HEK293 (cell line): ENCODE measurements at regions not wholly inside any gene's neighbourhood (a gene's known extent, or its start where the extent isn't known, plus 50 kb on each side); places are given as distances from the start of the nearest gene placed in this dataset.

Experiments used
- CTCF ChIA-PET: fragments of 350-600 bp; formaldehyde crosslinking; extraction: SDS; loops from one replicate; lab custom pipeline; 2021; ENCODE audit warnings: antibody characterized with exemption; lab: Yijun Ruan, JAX
- POLR2A ChIA-PET: fragments of 300-600 bp; formaldehyde crosslinking; extraction: SDS; loops from one replicate; lab custom pipeline; 2020; ENCODE audit warnings: antibody characterized with exemption, inconsistent platforms; lab: Yijun Ruan, JAX
- H3K27ac ChIP-seq: fragments of 200-500 bp; sonication (Bioruptor generic); 2 replicates; pipeline ENCODE4 v1.5.1; 2014; ENCODE audit warnings: low read depth, low read length, control low read depth, inconsistent platforms; ENCODE audit errors: extremely low read depth
- H3K36me3 ChIP-seq, 2 experiments: fragments of 200-500 bp in 1 of 2; sonication (Bioruptor generic) in 1 of 2; 1 replicate in 1 of 2; 2 replicates in 1 of 2; pipeline ENCODE4 v1.5.1; 2014 to 2017; ENCODE audit warnings: inconsistent platforms in 2 of 2, low read length in 2 of 2; ENCODE audit not compliant: control insufficient read depth in 2 of 2, insufficient read depth in 1 of 2
- H3K4me1 ChIP-seq: fragments of 200-500 bp; sonication (Bioruptor generic); 2 replicates; pipeline ENCODE4 v1.5.1; 2014; ENCODE audit warnings: mild to moderate bottlenecking, low read length, inconsistent platforms; ENCODE audit not compliant: control insufficient read depth, insufficient read depth
- H3K4me3 ChIP-seq: 2 replicates; pipeline ENCODE4 v1.5.1; 2011; ENCODE audit warnings: low read depth, mild to moderate bottlenecking, control low read depth, low read length, moderate library complexity
- H3K9me3 ChIP-seq: fragments of 200-500 bp; sonication (Bioruptor generic); 2 replicates; pipeline ENCODE4 v1.5.1; 2014; ENCODE audit warnings: low read depth, low read length, inconsistent platforms; ENCODE audit not compliant: control insufficient read depth, insufficient read depth
- BCL6B ChIP-seq: fragments of 450-650 bp; formaldehyde crosslinking; IDR thresholded peaks from 2 replicates; pipeline ENCODE4 v1.5.1; 2017; ENCODE audit warnings: missing biosample characterization, missing genetic modification characterization
- EGR2 ChIP-seq: fragments of 450-650 bp; formaldehyde crosslinking; IDR thresholded peaks from 2 replicates; pipeline ENCODE4 v1.5.1; 2016; ENCODE audit warnings: low read depth, missing biosample characterization, missing genetic modification characterization
- GFI1B ChIP-seq: fragments of 450-650 bp; formaldehyde crosslinking; IDR thresholded peaks from 2 replicates; pipeline ENCODE4 v1.5.1; 2016; ENCODE audit warnings: missing biosample characterization, missing genetic modification characterization
- HOXC10 ChIP-seq: sonication (generic); formaldehyde crosslinking; IDR thresholded peaks from 2 replicates; pipeline ENCODE4 v1.8.1; 2023; ENCODE audit warnings: mild to moderate bottlenecking, missing genetic modification reagents
- IKZF3 ChIP-seq: fragments of 450-650 bp; IDR thresholded peaks from 2 replicates; pipeline ENCODE4 v1.5.0; 2018; ENCODE audit warnings: missing biosample characterization, mild to moderate bottlenecking, missing genetic modification characterization, moderate library complexity
- MEIS1 ChIP-seq: sonication (generic); formaldehyde crosslinking; IDR thresholded peaks from 2 replicates; pipeline ENCODE4 v1.8.1; 2022; ENCODE audit warnings: missing genetic modification reagents, mild to moderate bottlenecking, borderline replicate concordance
- MZF1 ChIP-seq: fragments of 450-650 bp; formaldehyde crosslinking; IDR thresholded peaks from 2 replicates; pipeline ENCODE4 v1.5.1; 2017; ENCODE audit warnings: missing biosample characterization, missing genetic modification characterization, borderline replicate concordance
- PRDM6 ChIP-seq: fragments of 450-650 bp; formaldehyde crosslinking; IDR thresholded peaks from 2 replicates; pipeline ENCODE4 v1.5.1; 2017; ENCODE audit warnings: missing biosample characterization, missing genetic modification characterization
- RBAK ChIP-seq: fragments of 450-650 bp; formaldehyde crosslinking; IDR thresholded peaks from 2 replicates; pipeline ENCODE4 v1.5.1; 2016; ENCODE audit warnings: missing biosample characterization, missing genetic modification characterization
- TCF7L2 ChIP-seq: IDR thresholded peaks from 2 replicates; pipeline ENCODE4 v1.6.1; 2011; ENCODE audit warnings: low read depth, mild to moderate bottlenecking, inconsistent platforms, low read length, moderate library complexity, borderline replicate concordance
- ZFHX2 ChIP-seq: fragments of 450-650 bp; formaldehyde crosslinking; conservative IDR thresholded peaks from 2 replicates; pipeline ENCODE4 v1.5.1; 2016; ENCODE audit warnings: missing biosample characterization, missing genetic modification characterization
- ZFP69B ChIP-seq: fragments of 450-650 bp; formaldehyde crosslinking; IDR thresholded peaks from 2 replicates; pipeline ENCODE4 v1.5.1; 2016; ENCODE audit warnings: missing biosample characterization, missing genetic modification characterization
- ZNF114 ChIP-seq: fragments of 450-650 bp; formaldehyde crosslinking; IDR thresholded peaks from 2 replicates; pipeline ENCODE4 v1.5.0; 2017; ENCODE audit warnings: missing biosample characterization, missing genetic modification characterization
- ZNF350 ChIP-seq: fragments of 450-650 bp; formaldehyde crosslinking; IDR thresholded peaks from 2 replicates; pipeline ENCODE4 v1.5.0; 2017; ENCODE audit warnings: missing biosample characterization, mild to moderate bottlenecking, missing genetic modification characterization
- ZNF366 ChIP-seq: fragments of 450-650 bp; formaldehyde crosslinking; conservative IDR thresholded peaks from 2 replicates; pipeline ENCODE4 v1.5.1; 2016; ENCODE audit warnings: missing biosample characterization, missing genetic modification characterization
- ZNF501 ChIP-seq: fragments of 450-650 bp; formaldehyde crosslinking; IDR thresholded peaks from 2 replicates; pipeline ENCODE4 v1.5.1; 2016; ENCODE audit warnings: missing biosample characterization, missing genetic modification characterization
- ZNF624 ChIP-seq: fragments of 450-650 bp; formaldehyde crosslinking; IDR thresholded peaks from 2 replicates; pipeline ENCODE4 v1.5.1; 2017; ENCODE audit warnings: missing biosample characterization, missing genetic modification characterization
- ZNF660 ChIP-seq: fragments of 450-650 bp; IDR thresholded peaks from 2 replicates; pipeline ENCODE4 v1.5.1; 2018; ENCODE audit warnings: missing biosample characterization, mild to moderate bottlenecking, missing genetic modification characterization
- ZNF701 ChIP-seq: fragments of 450-650 bp; formaldehyde crosslinking; IDR thresholded peaks from 2 replicates; pipeline ENCODE4 v1.5.1; 2016; ENCODE audit warnings: missing biosample characterization, missing genetic modification characterization
- ZNF704 ChIP-seq: fragments of 450-650 bp; formaldehyde crosslinking; IDR thresholded peaks from 2 replicates; pipeline ENCODE4 v1.5.1; 2016; ENCODE audit warnings: missing biosample characterization, missing genetic modification characterization
- TF ChIP-seq, protein P1 (sequence below): fragments of 450-650 bp; formaldehyde crosslinking; IDR thresholded peaks from 2 replicates; pipeline ENCODE4 v1.5.1; 2016; ENCODE audit warnings: missing biosample characterization, missing genetic modification characterization
- TF ChIP-seq, protein P2 (sequence below): fragments of 450-650 bp; formaldehyde crosslinking; IDR thresholded peaks from 2 replicates; pipeline ENCODE4 v1.5.1; 2016; ENCODE audit warnings: missing biosample characterization, missing genetic modification characterization

DNA sequence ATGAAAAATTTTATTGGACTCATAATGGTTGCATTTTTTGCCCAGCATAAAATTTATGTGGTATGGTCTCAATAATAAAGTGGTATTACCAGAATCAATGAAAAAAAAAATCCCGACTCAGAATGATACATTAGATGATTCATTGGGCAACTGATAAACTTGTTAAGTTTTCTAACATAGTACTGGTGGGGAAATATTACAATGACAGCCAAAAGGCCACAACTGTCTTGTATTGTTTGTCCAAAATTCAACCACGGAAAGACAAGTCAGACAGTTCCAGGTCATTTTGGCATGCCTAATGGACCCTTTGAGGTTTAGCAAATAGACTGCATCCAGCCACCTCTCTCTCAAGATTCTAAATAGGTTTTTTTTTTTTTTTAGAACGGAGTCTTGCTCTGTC, 70.5 kb upstream of the TRIM9 start:
- H3K27ac ChIP-seq, result no peak overlapping the region
- no peaks in the 10 kb centered on the region for H3K36me3 ChIP-seq
- H3K4me3 ChIP-seq, result no peak overlapping the region
- ChIA-PET POLR2A (no interaction called here), CTCF (no interaction called here)
- H3K4me1 ChIP-seq, result no peaks in the 10 kb centered on the region
- TF ChIP-seq ZNF704 (tag by site-specific recombination) (no peak), PRDM6 (tag by site-specific recombination) (no peak)
- no peaks in the 10 kb centered on the region for H3K9me3 ChIP-seq

DNA sequence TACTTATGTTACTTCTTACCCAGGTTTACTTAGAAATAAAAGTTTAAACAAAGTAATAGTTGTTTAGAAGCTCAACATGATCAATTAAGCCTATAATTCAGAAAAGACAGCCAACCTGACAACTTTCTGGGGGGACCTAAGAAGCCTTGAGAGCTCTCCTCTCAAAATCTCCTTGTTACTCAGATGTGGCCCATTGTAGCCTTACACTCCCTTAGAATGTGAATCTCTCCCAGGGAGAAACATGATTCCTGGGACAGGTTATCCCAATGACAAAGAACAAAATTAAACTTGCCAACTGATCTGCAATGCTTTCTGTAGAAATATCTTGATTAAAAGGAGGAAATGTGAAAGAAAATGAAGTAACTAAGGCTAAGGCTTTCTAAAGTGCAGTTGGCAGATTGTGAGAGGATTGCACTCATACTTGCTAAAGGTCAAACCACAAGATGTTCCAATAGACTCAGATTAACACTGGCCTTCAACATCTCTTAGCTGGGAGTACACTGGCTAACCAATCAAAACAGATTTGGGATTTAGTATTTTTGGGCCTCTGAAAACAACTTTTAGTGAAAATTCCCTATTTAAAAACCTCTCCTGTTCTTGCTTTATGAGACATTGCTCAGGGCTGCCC, 72.3 kb upstream of the TMX1 start:
- TF ChIP-seq MEIS1 (CRISPR knock-in tag) (no peak), IKZF3 (tag by site-specific recombination) (no peak), ZNF366 (tag by site-specific recombination) (no peak), ZNF114 (tag by site-specific recombination) (no peak), ZFP69B (tag by site-specific recombination) (no peak), ZNF501 (tag by site-specific recombination) (no peak)
- ChIA-PET POLR2A (interaction anchor here (0.7 kb wide), 1 partner anchor 25 kb away, joined by 3 read pairs; no protein-coding TSS in a partner anchor), CTCF (interaction anchor here (0.6 to 0.9 kb wide), 2 partner anchors 51 to 382 kb away, joined by 4 read pairs; no protein-coding TSS in a partner anchor)
- H3K4me3 ChIP-seq, result no peak overlapping the region
- no peaks in the 10 kb centered on the region for H3K36me3 ChIP-seq
- no peaks in the 10 kb centered on the region for H3K9me3 ChIP-seq
- H3K27ac ChIP-seq, result no peak overlapping the region
- no peaks in the 10 kb centered on the region for H3K4me1 ChIP-seq

DNA sequence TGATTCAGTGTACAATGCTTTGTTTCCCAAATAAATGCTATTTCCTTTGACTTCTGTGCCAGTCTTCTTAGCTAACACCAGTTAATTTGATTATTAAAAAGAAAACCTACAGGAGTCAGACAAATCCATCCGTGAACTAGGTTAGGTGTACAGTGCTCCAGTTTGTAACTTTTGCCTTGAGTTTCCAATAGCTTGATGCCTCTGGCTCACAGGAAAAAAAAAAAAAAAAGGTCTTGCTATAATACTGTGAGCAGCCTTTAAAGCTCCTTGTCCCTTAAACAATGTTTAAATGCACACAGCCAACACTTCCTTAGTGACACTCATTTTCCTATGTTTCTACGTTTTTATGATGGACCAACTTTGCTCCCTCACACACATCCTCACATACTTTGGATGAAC, 71.8 kb upstream of the TMX1 start:
- H3K4me3 ChIP-seq, result no peak overlapping the region
- H3K4me1 ChIP-seq, result no peaks in the 10 kb centered on the region
- H3K9me3 ChIP-seq, result no peaks in the 10 kb centered on the region
- CTCF ChIA-PET, result interaction anchor here (0.6 kb wide), 1 partner anchor 1106 kb away, joined by 11 read pairs; no protein-coding TSS in a partner anchor
- H3K36me3 ChIP-seq, result no peaks in the 10 kb centered on the region
- H3K27ac ChIP-seq, result no peak overlapping the region
- POLR2A ChIA-PET, result interaction anchor here (0.7 kb wide), 1 partner anchor 24 kb away, joined by 3 read pairs; no protein-coding TSS in a partner anchor
- TF ChIP-seq EGR2 (tag by site-specific recombination), result no peak
- TF ChIP-seq, protein P1, sequence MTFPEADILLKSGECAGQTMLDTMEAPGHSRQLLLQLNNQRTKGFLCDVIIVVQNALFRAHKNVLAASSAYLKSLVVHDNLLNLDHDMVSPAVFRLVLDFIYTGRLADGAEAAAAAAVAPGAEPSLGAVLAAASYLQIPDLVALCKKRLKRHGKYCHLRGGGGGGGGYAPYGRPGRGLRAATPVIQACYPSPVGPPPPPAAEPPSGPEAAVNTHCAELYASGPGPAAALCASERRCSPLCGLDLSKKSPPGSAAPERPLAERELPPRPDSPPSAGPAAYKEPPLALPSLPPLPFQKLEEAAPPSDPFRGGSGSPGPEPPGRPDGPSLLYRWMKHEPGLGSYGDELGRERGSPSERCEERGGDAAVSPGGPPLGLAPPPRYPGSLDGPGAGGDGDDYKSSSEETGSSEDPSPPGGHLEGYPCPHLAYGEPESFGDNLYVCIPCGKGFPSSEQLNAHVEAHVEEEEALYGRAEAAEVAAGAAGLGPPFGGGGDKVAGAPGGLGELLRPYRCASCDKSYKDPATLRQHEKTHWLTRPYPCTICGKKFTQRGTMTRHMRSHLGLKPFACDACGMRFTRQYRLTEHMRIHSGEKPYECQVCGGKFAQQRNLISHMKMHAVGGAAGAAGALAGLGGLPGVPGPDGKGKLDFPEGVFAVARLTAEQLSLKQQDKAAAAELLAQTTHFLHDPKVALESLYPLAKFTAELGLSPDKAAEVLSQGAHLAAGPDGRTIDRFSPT (tag by site-specific recombination), result no peak
- no peak for TF ChIP-seq MZF1
- TF ChIP-seq GFI1B, result no peak
- no peak for TF ChIP-seq ZNF701
- TF ChIP-seq ZNF660 (tag by site-specific recombination), result no peak
- TF ChIP-seq, protein P2, sequence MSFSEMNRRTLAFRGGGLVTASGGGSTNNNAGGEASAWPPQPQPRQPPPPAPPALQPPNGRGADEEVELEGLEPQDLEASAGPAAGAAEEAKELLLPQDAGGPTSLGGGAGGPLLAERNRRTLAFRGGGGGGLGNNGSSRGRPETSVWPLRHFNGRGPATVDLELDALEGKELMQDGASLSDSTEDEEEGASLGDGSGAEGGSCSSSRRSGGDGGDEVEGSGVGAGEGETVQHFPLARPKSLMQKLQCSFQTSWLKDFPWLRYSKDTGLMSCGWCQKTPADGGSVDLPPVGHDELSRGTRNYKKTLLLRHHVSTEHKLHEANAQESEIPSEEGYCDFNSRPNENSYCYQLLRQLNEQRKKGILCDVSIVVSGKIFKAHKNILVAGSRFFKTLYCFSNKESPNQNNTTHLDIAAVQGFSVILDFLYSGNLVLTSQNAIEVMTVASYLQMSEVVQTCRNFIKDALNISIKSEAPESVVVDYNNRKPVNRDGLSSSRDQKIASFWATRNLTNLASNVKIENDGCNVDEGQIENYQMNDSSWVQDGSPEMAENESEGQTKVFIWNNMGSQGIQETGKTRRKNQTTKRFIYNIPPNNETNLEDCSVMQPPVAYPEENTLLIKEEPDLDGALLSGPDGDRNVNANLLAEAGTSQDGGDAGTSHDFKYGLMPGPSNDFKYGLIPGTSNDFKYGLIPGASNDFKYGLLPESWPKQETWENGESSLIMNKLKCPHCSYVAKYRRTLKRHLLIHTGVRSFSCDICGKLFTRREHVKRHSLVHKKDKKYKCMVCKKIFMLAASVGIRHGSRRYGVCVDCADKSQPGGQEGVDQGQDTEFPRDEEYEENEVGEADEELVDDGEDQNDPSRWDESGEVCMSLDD (tag by site-specific recombination), result no peak
- TF ChIP-seq TCF7L2, result no peak
- TF ChIP-seq BCL6B (tag by site-specific recombination), result no peak
- TF ChIP-seq RBAK (tag by site-specific recombination), result no peak
- no peak for TF ChIP-seq ZFHX2 (tag by site-specific recombination)
- TF ChIP-seq ZNF350 (tag by site-specific recombination), result no peak
- TF ChIP-seq HOXC10 (CRISPR knock-in tag), result no peak
- no peak for TF ChIP-seq ZNF624 (tag by site-specific recombination)
